Hepatocyte (in vitro differentiated cells): ENCODE measurements at regions not wholly inside any gene's neighbourhood (a gene's known extent, or its start where the extent isn't known, plus 50 kb on each side); places are given as distances from the start of the nearest gene placed in this dataset.

Experiments used
- DNase-seq: peaks from one replicate; pipeline ENCODE4 v3.0.0-alpha.2; 2016; ENCODE audit warnings: low spot score
- H2AFZ ChIP-seq: fragments of 200-600 bp; sonication (generic); 2 replicates; pipeline ENCODE4 v1.6.0; 2016; ENCODE audit warnings: antibody characterized with exemption, mild to moderate bottlenecking
- H3K27ac ChIP-seq: fragments of 200-600 bp; sonication (generic); 2 replicates; pipeline ENCODE4 v1.5.1; 2016; ENCODE audit warnings: mild to moderate bottlenecking
- H3K27me3 ChIP-seq: fragments of 200-600 bp; sonication (generic); 2 replicates; pipeline ENCODE4 v1.6.1; 2016
- H3K36me3 ChIP-seq: fragments of 200-600 bp; sonication (generic); replicated peaks from 2 replicates; pipeline ENCODE4 v1.5.1; 2016; ENCODE audit warnings: low read depth; ENCODE audit not compliant: insufficient read depth
- H3K4me1 ChIP-seq: fragments of 200-600 bp; sonication (generic); 2 replicates; pipeline ENCODE4 v1.5.1; 2016; ENCODE audit warnings: mild to moderate bottlenecking, moderate library complexity; ENCODE audit not compliant: insufficient read depth
- H3K4me2 ChIP-seq: fragments of 200-600 bp; sonication (generic); 2 replicates; pipeline ENCODE4 v1.6.0; 2016
- H3K4me3 ChIP-seq: fragments of 200-600 bp; sonication (generic); 2 replicates; pipeline ENCODE4 v1.5.1; 2016; ENCODE audit warnings: mild to moderate bottlenecking
- H3K79me2 ChIP-seq: fragments of 200-600 bp; sonication (generic); 2 replicates; pipeline ENCODE4 v1.6.0; 2017; ENCODE audit warnings: mild to moderate bottlenecking
- H3K9me2 ChIP-seq: fragments of 200-600 bp; sonication (generic); replicated peaks from 2 replicates; pipeline ENCODE4 v1.6.0; 2017; ENCODE audit warnings: mild to moderate bottlenecking; ENCODE audit not compliant: insufficient read depth
- H3K9me3 ChIP-seq: fragments of 200-600 bp; sonication (generic); 2 replicates; pipeline ENCODE4 v1.5.1; 2016; ENCODE audit warnings: low read depth, mild to moderate bottlenecking
- H4K20me1 ChIP-seq: fragments of 200-600 bp; sonication (generic); 2 replicates; pipeline ENCODE4 v1.6.0; 2016; ENCODE audit warnings: mild to moderate bottlenecking; ENCODE audit not compliant: insufficient read depth, poor library complexity, severe bottlenecking
- CTCF ChIP-seq: fragments of 200-600 bp; sonication (generic); IDR thresholded peaks from 2 replicates; pipeline ENCODE4 v1.5.1; 2016; ENCODE audit warnings: antibody characterized with exemption, mild to moderate bottlenecking; ENCODE audit not compliant: poor library complexity
- EZH2 ChIP-seq: fragments of 200-600 bp; sonication (generic); IDR thresholded peaks from 2 replicates; pipeline ENCODE4 v1.6.1; 2016; ENCODE audit warnings: antibody characterized with exemption, mild to moderate bottlenecking, borderline replicate concordance
- EZH2phosphoT487 ChIP-seq: fragments of 200-600 bp; sonication (generic); IDR thresholded peaks from one replicate; pipeline ENCODE4 v1.6.1; 2018; ENCODE audit warnings: antibody characterized with exemption, mild to moderate bottlenecking, low read depth, moderate library complexity; ENCODE audit not compliant: unreplicated experiment, severe bottlenecking
- WGBS: methylation state at CpG from one replicate; pipeline ENCODE4 v1.1.6; 2016; ENCODE audit warnings: low lambda C conversion rate; ENCODE audit errors: missing lambda C conversion rate; 5-methylcytosine and 5-hydroxymethylcytosine counted together

- 100% methylated on average over 1 of the region's 1 CpG for whole genome bisulfite sequencing
- Histone ChIP-seq H3K79me2 (no peaks in the 10 kb centered on the region), H3K36me3 (no peaks in the 10 kb centered on the region), H4K20me1 (no peaks in the 10 kb centered on the region), H3K9me3 (no peaks in the 10 kb centered on the region), H2AFZ (no peak overlapping the region), H3K4me3 (no peak overlapping the region), H3K27me3 (no peaks in the 10 kb centered on the region), H3K4me2 (no peak overlapping the region), H3K9me2 (no peaks in the 10 kb centered on the region), H3K27ac (no peak overlapping the region), H3K4me1 (no peaks in the 10 kb centered on the region)
- no peak for DNase-seq
- TF ChIP-seq CTCF (no peak), EZH2phosphoT487 (no peak), EZH2 (no peak)
These were observed 122.2 kb upstream of the PDE5A start for GRCh38 chr4:119750771-119751170.

- no peaks in the 10 kb centered on the region for H3K36me3 ChIP-seq
- no peak overlapping the region for H3K4me3 ChIP-seq
- no peaks in the 10 kb centered on the region for H3K9me2 ChIP-seq
- no peak for TF ChIP-seq EZH2phosphoT487
- TF ChIP-seq EZH2 = no peak
- no peak for TF ChIP-seq CTCF
- no peaks in the 10 kb centered on the region for H3K27me3 ChIP-seq
- no peaks in the 10 kb centered on the region for H3K9me3 ChIP-seq
- no peaks in the 10 kb centered on the region for H4K20me1 ChIP-seq
- no peak overlapping the region for H2AFZ ChIP-seq
- H3K79me2 ChIP-seq = no peaks in the 10 kb centered on the region
- H3K27ac ChIP-seq = no peak overlapping the region
- DNase-seq = no peak
- no peak overlapping the region for H3K4me2 ChIP-seq
- H3K4me1 ChIP-seq = no peaks in the 10 kb centered on the region
These were observed 121.4 kb upstream of the PDE5A start for GRCh38 chr4:119750048-119750447.

GRCh38 chr4:119748853-119749252 is 120.2 kb upstream of the PDE5A start:
- Histone ChIP-seq H2AFZ (no peak overlapping the region), H3K4me1 (no peaks in the 10 kb centered on the region), H3K9me3 (no peaks in the 10 kb centered on the region), H3K36me3 (no peaks in the 10 kb centered on the region), H3K4me3 (no peak overlapping the region), H3K4me2 (no peak overlapping the region), H3K27ac (no peak overlapping the region), H3K9me2 (no peaks in the 10 kb centered on the region), H3K27me3 (no peaks in the 10 kb centered on the region), H4K20me1 (no peaks in the 10 kb centered on the region), H3K79me2 (no peaks in the 10 kb centered on the region)
- 66% methylated on average over 2 of the region's 2 CpGs for WGBS
- TF ChIP-seq EZH2 (no peak), EZH2phosphoT487 (no peak), CTCF (no peak)
- no peak for DNase-seq

- Histone ChIP-seq H3K79me2 (no peaks in the 10 kb centered on the region), H3K4me2 (no peak overlapping the region), H3K4me3 (no peak overlapping the region), H3K9me2 (no peaks in the 10 kb centered on the region), H3K27me3 (no peaks in the 10 kb centered on the region), H3K4me1 (no peaks in the 10 kb centered on the region), H3K36me3 (no peaks in the 10 kb centered on the region), H3K9me3 (no peaks in the 10 kb centered on the region), H4K20me1 (no peaks in the 10 kb centered on the region), H3K27ac (no peak overlapping the region), H2AFZ (no peak overlapping the region)
- TF ChIP-seq CTCF (no peak), EZH2 (no peak), EZH2phosphoT487 (no peak)
- DNase-seq = no peak
- 85% methylated on average over 3 of the region's 3 CpGs for WGBS
These were observed 118.3 kb upstream of the PDE5A start for GRCh38 chr4:119746951-119747350.
